ENCODE measurements at regions not wholly inside any gene's neighbourhood (a gene's known extent, or its start where the extent isn't known, plus 50 kb on each side); places are given as distances from the start of the nearest gene placed in this dataset.

- Histone ChIP-seq H3K9me1 (replicated peaks; ENCODE audit: control insufficient read depth, extremely low read depth, insufficient read depth, low read length) (no peaks in the 10 kb centered on the region), H3K4me3 (replicated peaks in 1 of 3; ENCODE audit: insufficient read depth in 1 of 3, low read depth in 1 of 3, low read length in 3 of 3) (no peak overlapping the region), H3K4me2 (ENCODE audit: insufficient read depth, low read length) (no peak overlapping the region), H3K4me1 (ENCODE audit: control insufficient read depth, extremely low read depth, insufficient read depth, low read length) (no peaks in the 10 kb centered on the region), H3K27me3 (ENCODE audit: control insufficient read depth in 2 of 2, insufficient read depth in 2 of 2, low read length in 2 of 2) (no peaks in the 10 kb centered on the region), H3K9ac (replicated peaks; ENCODE audit: extremely low read depth, insufficient read depth, low read length) (no peak overlapping the region), H3K79me2 (ENCODE audit: control insufficient read depth, insufficient read depth, low read length) (no peaks in the 10 kb centered on the region), H4K20me1 (replicated peaks; ENCODE audit: control insufficient read depth, extremely low read depth, insufficient read depth, low read length) (no peaks in the 10 kb centered on the region), H3K36me3 (ENCODE audit: control insufficient read depth in 2 of 2, extremely low read depth in 1 of 2, insufficient read depth in 2 of 2, low read length in 2 of 2) (no peaks in the 10 kb centered on the region), H3K27ac (ENCODE audit: insufficient read depth, low read depth, low read length) (no peak overlapping the region), H3K9me3 (replicated peaks; ENCODE audit: control insufficient read depth, insufficient read depth, low read length) (no peaks in the 10 kb centered on the region), H2AFZ (ENCODE audit: low read depth, low read length) (no peak overlapping the region)
- ChIA-PET CTCF (interaction anchor here (1.3 kb wide), 1 partner anchor 12 kb away, joined by 5 read pairs; no protein-coding TSS in a partner anchor), POLR2A (no interaction called here)
- intact Hi-C loops (cut with micrococcal nuclease) (no loop called here), dilution Hi-C loops (cut with MboI; ENCODE audit: extremely low pct_ligation_motif_present, low sequenced_read_pairs) (no loop called here)
- no peak for FAIRE-seq
- no peak for DNase-seq (ENCODE audit: low read depth, low spot score)
- TF ChIP-seq MAX (IDR thresholded peaks at IDR 0.05; ENCODE audit: insufficient read depth, insufficient read length): no peak
- no peak for TF ChIP-seq FOS (IDR thresholded peaks at IDR 0.05; ENCODE audit: borderline replicate concordance, insufficient read depth, low read length)
- no peak for TF ChIP-seq POLR2A (IDR thresholded peaks at IDR 0.05; ENCODE audit: low read depth, low read length)
- TF ChIP-seq JUN (IDR thresholded peaks at IDR 0.05; ENCODE audit: borderline replicate concordance, insufficient read depth, insufficient read length, low read depth): no peak
- no peak for TF ChIP-seq CTCF (IDR thresholded peaks at IDR 0.05; ENCODE audit: extremely low read depth in 1 of 2, insufficient read depth in 1 of 2, low read depth in 1 of 2, low read length in 2 of 2)
- TF ChIP-seq GATA2 (IDR thresholded peaks at IDR 0.05; ENCODE audit: insufficient read depth, insufficient read length, low read depth, low read length): no peak
- no peak for TF ChIP-seq EZH2 (IDR thresholded peaks at IDR 0.05; ENCODE audit: borderline replicate concordance, low read depth, low read length, severe bottlenecking)
- no peak for TF ChIP-seq POLR2AphosphoS5 (IDR thresholded peaks at IDR 0.05; ENCODE audit: insufficient read depth, low read depth, low read length)
- no peak for TF ChIP-seq MYC (IDR thresholded peaks at IDR 0.05; ENCODE audit: low read depth, low read length)
- BruUV-seq (replicated peaks): no TSS peak
Observed at GRCh38 chr2:151106805-151107506, 154.7 kb downstream of the RBM43 start.

All from endothelial cell of umbilical vein (primary cell).